Keratinocyte (primary cell): ENCODE measurements at regions not wholly inside any gene's neighbourhood (a gene's known extent, or its start where the extent isn't known, plus 50 kb on each side); places are given as distances from the start of the nearest gene placed in this dataset.

ENCODE experiments used
- DNase-seq: peaks from one replicate; pipeline ENCODE4 v3.0.0-alpha.2; 2011; ENCODE audit warnings: low read depth, missing footprints, low spot score
- FAIRE-seq: peaks from 2 replicates; lab custom pipeline; 2011; peaks lifted over from hg19 to GRCh38; lab: Jason Lieb, UNC
- H2AFZ ChIP-seq: 2 replicates; pipeline ENCODE4 v1.6.0; 2012; ENCODE audit warnings: low read length, control low read depth, inconsistent platforms; ENCODE audit not compliant: control insufficient read depth
- H3K27ac ChIP-seq: 2 replicates; pipeline ENCODE4 v1.5.1; 2011; ENCODE audit warnings: low read length; ENCODE audit not compliant: control insufficient read depth, insufficient read depth
- H3K27me3 ChIP-seq: 3 replicates; pipeline ENCODE4 v1.6.0; 2011; ENCODE audit warnings: low read length; ENCODE audit not compliant: control insufficient read depth, insufficient read depth; ENCODE audit errors: extremely low read depth
- H3K36me3 ChIP-seq, 2 experiments: 2 replicates in 1 of 2; 3 replicates in 1 of 2; pipeline ENCODE4 v1.5.1; 2011; ENCODE audit warnings: low read length in 2 of 2, mild to moderate bottlenecking in 1 of 2; ENCODE audit not compliant: control insufficient read depth in 2 of 2, insufficient read depth in 2 of 2; ENCODE audit errors: extremely low read depth in 1 of 2
- H3K4me1 ChIP-seq: 3 replicates; pipeline ENCODE4 v1.5.1; 2011; ENCODE audit warnings: low read length; ENCODE audit not compliant: control insufficient read depth, insufficient read depth; ENCODE audit errors: extremely low read depth
- H3K4me2 ChIP-seq: 3 replicates; pipeline ENCODE4 v1.6.0; 2011; ENCODE audit warnings: low read depth, low read length; ENCODE audit not compliant: control insufficient read depth, insufficient read depth; ENCODE audit errors: extremely low read depth
- H3K4me3 ChIP-seq, 3 experiments: fragments of 200-600 bp in 1 of 3; sonication (generic) in 1 of 3; 2 replicates in 2 of 3; 3 replicates in 1 of 3; pipeline ENCODE4 v1.5.1; 2011 to 2016; ENCODE audit warnings: low read length in 3 of 3, mild to moderate bottlenecking in 3 of 3, control low read depth in 2 of 3, inconsistent platforms in 1 of 3, low read depth in 1 of 3, mixed read lengths in 1 of 3, mixed run types in 1 of 3, moderate library complexity in 1 of 3; ENCODE audit not compliant: control insufficient read depth in 2 of 3, insufficient read depth in 2 of 3; ENCODE audit errors: extremely low read depth in 1 of 3
- H3K79me2 ChIP-seq: 2 replicates; pipeline ENCODE4 v1.6.0; 2012; ENCODE audit warnings: low read length; ENCODE audit not compliant: control insufficient read depth, insufficient read depth
- H3K9ac ChIP-seq: 3 replicates; pipeline ENCODE4 v1.6.0; 2011; ENCODE audit warnings: low read length; ENCODE audit not compliant: control insufficient read depth, insufficient read depth; ENCODE audit errors: extremely low read depth
- H3K9me1 ChIP-seq: 3 replicates; pipeline ENCODE4 v1.6.0; 2011; ENCODE audit warnings: low read length; ENCODE audit not compliant: control insufficient read depth, insufficient read depth; ENCODE audit errors: extremely low read depth
- H3K9me3 ChIP-seq: 2 replicates; pipeline ENCODE4 v1.5.1; 2012; ENCODE audit warnings: low read depth, low read length; ENCODE audit not compliant: control insufficient read depth
- H4K20me1 ChIP-seq: 3 replicates; pipeline ENCODE4 v1.6.0; 2011; ENCODE audit warnings: low read length; ENCODE audit not compliant: control insufficient read depth, insufficient read depth; ENCODE audit errors: extremely low read depth
- CTCF ChIP-seq, 3 experiments: IDR thresholded peaks in 1 of 3; conservative IDR thresholded peaks in 1 of 3; optimal IDR thresholded peaks in 1 of 3; 2 replicates in 2 of 3; 3 replicates in 1 of 3; pipeline versions ENCODE3 to v1.5.1; 2011; ENCODE audit warnings: low read length in 3 of 3, mild to moderate bottlenecking in 3 of 3, moderate library complexity in 2 of 3, control low read depth in 1 of 3, inconsistent platforms in 1 of 3; ENCODE audit not compliant: insufficient read depth in 2 of 3; ENCODE audit errors: extremely low read depth in 1 of 3
- EZH2 ChIP-seq: IDR thresholded peaks from one replicate; pipeline ENCODE4 v1.6.1; 2012; ENCODE audit warnings: inconsistent platforms, mild to moderate bottlenecking, low read length, moderate library complexity
- dilution Hi-C: fragments of 300-500 bp; cut with MboI; formaldehyde crosslinking; loops from one replicate; pipeline ENCODE4 v1.7.0; 2020; ENCODE audit warnings: low sequenced_read_pairs; ENCODE audit not compliant: extremely low pct_ligation_motif_present

DNA sequence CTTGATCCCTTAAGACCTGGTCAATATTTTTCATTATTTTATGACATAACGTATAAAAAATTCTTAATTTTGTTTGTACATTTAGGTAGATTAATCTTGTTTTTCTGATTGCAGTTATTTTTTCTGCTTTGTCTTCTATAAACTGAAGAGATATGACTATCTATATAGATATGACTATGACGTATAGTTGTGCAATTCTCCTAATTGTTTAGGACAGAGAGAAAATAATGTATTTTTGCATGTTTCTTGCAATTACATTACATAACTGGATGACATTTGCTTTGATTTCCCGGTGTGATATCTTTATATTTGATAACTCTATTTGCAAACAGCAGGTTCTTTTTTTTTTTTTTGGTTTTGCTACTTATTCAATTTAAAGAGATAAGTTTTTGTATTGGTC lies 310.2 kb upstream of the REG3G start:
- Histone ChIP-seq H2AFZ (no peak overlapping the region), H3K79me2 (no peaks in the 10 kb centered on the region), H3K9ac (no peak overlapping the region), H3K9me3 (no peaks in the 10 kb centered on the region), H3K9me1 (no peaks in the 10 kb centered on the region), H3K4me2 (no peak overlapping the region), H4K20me1 (no peaks in the 10 kb centered on the region), H3K4me3 (no peak overlapping the region), H3K4me1 (no peaks in the 10 kb centered on the region), H3K27me3 (no peaks in the 10 kb centered on the region), H3K36me3 (no peaks in the 10 kb centered on the region), H3K27ac (no peak overlapping the region)
- dilution Hi-C loops = no loop called here
- no peak for DNase-seq
- no peak for TF ChIP-seq CTCF (optimal IDR thresholded peaks at IDR 0.05 in 1 of 3, IDR thresholded peaks at IDR 0.05 in 1 of 3, conservative IDR thresholded peaks at IDR 0.05 in 1 of 3; ENCODE audit: extremely low read depth in 1 of 3, insufficient read depth in 2 of 3, low read length in 3 of 3)
- no peak for FAIRE-seq

DNA sequence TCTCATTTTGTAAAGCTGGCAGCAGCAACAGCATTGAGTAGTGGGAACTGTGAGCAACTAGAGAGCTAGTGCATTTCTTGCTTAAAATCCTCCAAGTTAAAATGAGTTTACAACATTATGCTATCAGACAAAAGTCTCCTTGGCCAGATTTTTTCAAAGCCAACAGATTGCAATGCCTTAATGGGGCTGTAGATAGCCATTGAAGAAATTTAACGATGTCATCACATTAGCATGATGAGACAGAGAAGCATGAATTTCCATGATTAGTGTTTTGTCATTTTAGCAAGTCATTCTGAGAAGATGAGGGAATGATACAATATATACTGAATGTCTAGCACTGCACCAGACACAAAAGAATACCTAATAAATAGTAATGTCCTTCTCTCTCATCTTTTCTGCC lies 307.5 kb upstream of the REG3G start:
- dilution Hi-C loops = no loop called here
- no peaks in the 10 kb centered on the region for H3K4me1 ChIP-seq
- H4K20me1 ChIP-seq = no peaks in the 10 kb centered on the region
- H3K79me2 ChIP-seq = no peaks in the 10 kb centered on the region
- FAIRE-seq (no peak), DNase-seq (no peak)
- no peaks in the 10 kb centered on the region for H3K36me3 ChIP-seq
- H3K4me2 ChIP-seq = no peak overlapping the region
- no peak overlapping the region for H2AFZ ChIP-seq
- H3K9me1 ChIP-seq = no peaks in the 10 kb centered on the region
- H3K9ac ChIP-seq = no peak overlapping the region
- TF ChIP-seq CTCF (optimal IDR thresholded peaks at IDR 0.05 in 1 of 3, IDR thresholded peaks at IDR 0.05 in 1 of 3, conservative IDR thresholded peaks at IDR 0.05 in 1 of 3; ENCODE audit: extremely low read depth in 1 of 3, insufficient read depth in 2 of 3, low read length in 3 of 3) (no peak), EZH2 (no peak)
- no peaks in the 10 kb centered on the region for H3K27me3 ChIP-seq
- no peak overlapping the region for H3K4me3 ChIP-seq
- no peaks in the 10 kb centered on the region for H3K9me3 ChIP-seq
- H3K27ac ChIP-seq = no peak overlapping the region
